DOHH2 (cell line): ENCODE measurements at regions not wholly inside any gene's neighbourhood (a gene's known extent, or its start where the extent isn't known, plus 50 kb on each side); places are given as distances from the start of the nearest gene placed in this dataset.

Experiments used
- H3F3A ChIP-seq: fragments of 200-600 bp; sonication (generic), shearing (Covaris generic); 2 replicates; pipeline ENCODE4 v1.6.0; 2016; ENCODE audit warnings: antibody characterized with exemption, mild to moderate bottlenecking; ENCODE audit not compliant: control insufficient read depth, insufficient read depth
- H3K27ac ChIP-seq: fragments of 200-600 bp; sonication (generic); 2 replicates; pipeline ENCODE4 v1.5.1; 2014; ENCODE audit warnings: low read depth, mild to moderate bottlenecking, low read length, moderate library complexity
- H3K27me3 ChIP-seq: fragments of 200-600 bp; sonication (generic); 2 replicates; pipeline ENCODE4 v1.6.1; 2014; ENCODE audit warnings: mild to moderate bottlenecking, low read length, mixed read lengths; ENCODE audit not compliant: control insufficient read depth
- H3K36me3 ChIP-seq: fragments of 200-600 bp; sonication (generic); 2 replicates; pipeline ENCODE4 v1.6.1; 2014; ENCODE audit warnings: mild to moderate bottlenecking, low read length, moderate library complexity, mixed read lengths; ENCODE audit not compliant: control insufficient read depth
- H3K4me1 ChIP-seq: fragments of 200-600 bp; sonication (generic); 2 replicates; pipeline ENCODE4 v1.6.1; 2014; ENCODE audit warnings: mild to moderate bottlenecking, low read length, mixed read lengths; ENCODE audit not compliant: control insufficient read depth
- H3K4me2 ChIP-seq: fragments of 200-600 bp; sonication (generic); 2 replicates; pipeline ENCODE4 v1.6.0; 2014; ENCODE audit warnings: mild to moderate bottlenecking, low read length, moderate library complexity
- H3K4me3 ChIP-seq: fragments of 200-600 bp; sonication (generic); 2 replicates; pipeline ENCODE4 v1.5.1; 2014; ENCODE audit warnings: mild to moderate bottlenecking, low read length, mixed read lengths
- H3K79me2 ChIP-seq: fragments of 200-600 bp; sonication (generic); 2 replicates; pipeline ENCODE4 v1.6.1; 2014; ENCODE audit warnings: mild to moderate bottlenecking, low read length, mixed read lengths; ENCODE audit not compliant: control insufficient read depth
- H3K9me2 ChIP-seq: fragments of 200-600 bp; sonication (generic); replicated peaks from 2 replicates; pipeline ENCODE4 v1.6.1; 2014; ENCODE audit warnings: mild to moderate bottlenecking, low read length, mixed read lengths; ENCODE audit not compliant: control insufficient read depth
- H3K9me3 ChIP-seq: fragments of 200-600 bp; sonication (generic); 2 replicates; pipeline ENCODE4 v1.6.1; 2014; ENCODE audit warnings: antibody characterized with exemption, low read length, mixed read lengths; ENCODE audit not compliant: control insufficient read depth, insufficient read depth
- H4K20me1 ChIP-seq: fragments of 200-600 bp; sonication (generic); 2 replicates; pipeline ENCODE4 v1.6.0; 2014; ENCODE audit warnings: low read depth, mild to moderate bottlenecking, antibody characterized with exemption, low read length, moderate library complexity; ENCODE audit not compliant: control insufficient read depth, insufficient read depth
- EZH2phosphoT487 ChIP-seq: fragments of 200-600 bp; sonication (generic); IDR thresholded peaks from 2 replicates; pipeline ENCODE4 v1.6.1; 2017; ENCODE audit warnings: borderline replicate concordance, mild to moderate bottlenecking, antibody characterized with exemption, low read length, moderate library complexity, mixed read lengths
- TF ChIP-seq, protein P1 (sequence below): fragments of 200-600 bp; sonication (generic); IDR thresholded peaks from one replicate; pipeline ENCODE4 v1.5.1; 2014; ENCODE audit warnings: antibody characterized with exemption, mild to moderate bottlenecking, low read depth, low read length; ENCODE audit not compliant: poor library complexity, severe bottlenecking

DNA sequence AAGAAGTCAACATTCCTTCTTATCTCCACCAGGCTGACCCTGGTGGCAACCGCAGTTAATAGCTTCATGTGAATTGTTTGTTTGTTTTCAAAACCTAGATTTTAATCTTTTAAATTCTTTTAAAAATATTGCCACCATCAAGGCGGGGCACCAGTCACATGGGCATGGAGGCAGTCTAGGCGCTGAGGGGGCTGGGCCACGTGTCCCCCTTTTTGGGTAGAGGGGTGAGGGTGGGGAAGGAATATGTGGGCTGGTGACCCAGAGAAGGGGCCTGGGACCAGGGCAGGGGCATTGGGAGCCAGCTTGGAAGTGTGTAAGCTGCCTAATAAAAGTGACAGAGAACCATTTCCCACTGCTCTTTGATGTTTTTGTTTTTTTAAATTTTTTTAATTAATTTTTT lies 147.3 kb downstream of the GADD45G start:
- TF ChIP-seq, protein P1, sequence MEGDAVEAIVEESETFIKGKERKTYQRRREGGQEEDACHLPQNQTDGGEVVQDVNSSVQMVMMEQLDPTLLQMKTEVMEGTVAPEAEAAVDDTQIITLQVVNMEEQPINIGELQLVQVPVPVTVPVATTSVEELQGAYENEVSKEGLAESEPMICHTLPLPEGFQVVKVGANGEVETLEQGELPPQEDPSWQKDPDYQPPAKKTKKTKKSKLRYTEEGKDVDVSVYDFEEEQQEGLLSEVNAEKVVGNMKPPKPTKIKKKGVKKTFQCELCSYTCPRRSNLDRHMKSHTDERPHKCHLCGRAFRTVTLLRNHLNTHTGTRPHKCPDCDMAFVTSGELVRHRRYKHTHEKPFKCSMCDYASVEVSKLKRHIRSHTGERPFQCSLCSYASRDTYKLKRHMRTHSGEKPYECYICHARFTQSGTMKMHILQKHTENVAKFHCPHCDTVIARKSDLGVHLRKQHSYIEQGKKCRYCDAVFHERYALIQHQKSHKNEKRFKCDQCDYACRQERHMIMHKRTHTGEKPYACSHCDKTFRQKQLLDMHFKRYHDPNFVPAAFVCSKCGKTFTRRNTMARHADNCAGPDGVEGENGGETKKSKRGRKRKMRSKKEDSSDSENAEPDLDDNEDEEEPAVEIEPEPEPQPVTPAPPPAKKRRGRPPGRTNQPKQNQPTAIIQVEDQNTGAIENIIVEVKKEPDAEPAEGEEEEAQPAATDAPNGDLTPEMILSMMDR = no peak
- no peak for TF ChIP-seq EZH2phosphoT487
- Histone ChIP-seq H3K27me3 (no peaks in the 10 kb centered on the region), H3K4me1 (no peaks in the 10 kb centered on the region)

DNA sequence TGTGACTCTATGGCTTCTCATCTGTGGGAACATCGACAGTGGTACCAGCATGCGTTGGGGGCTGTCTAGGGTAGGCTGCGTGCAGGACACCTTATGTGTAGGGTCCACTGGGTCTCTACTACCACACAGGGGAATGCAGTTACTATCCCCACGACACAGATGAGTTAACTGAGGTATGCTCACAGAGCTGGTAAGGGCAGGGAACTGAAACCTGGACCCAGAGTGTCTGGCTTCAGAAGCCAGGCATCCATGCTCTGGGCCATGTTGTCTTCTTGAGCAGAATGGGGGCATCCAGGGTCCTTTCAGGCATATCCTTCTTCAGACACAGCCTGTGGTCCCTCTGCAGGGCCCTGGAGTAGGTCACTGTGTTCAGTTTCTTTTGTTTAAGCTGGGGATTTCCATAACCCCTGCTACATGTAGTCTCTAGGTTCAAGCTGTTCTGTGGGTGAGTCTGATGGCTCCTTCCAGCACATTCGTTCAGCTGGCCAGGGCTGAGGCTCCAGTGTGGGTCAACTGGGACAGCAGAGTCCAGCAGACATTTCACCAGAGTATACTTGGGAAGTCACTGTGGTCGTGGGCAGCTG lies 148.8 kb downstream of the GADD45G start:
- Histone ChIP-seq H3F3A (no peaks in the 10 kb centered on the region), H3K36me3 (no peaks in the 10 kb centered on the region), H3K9me3 (no peaks in the 10 kb centered on the region), H3K9me2 (no peaks in the 10 kb centered on the region), H3K4me3 (no peak overlapping the region), H3K27ac (no peak overlapping the region), H3K4me1 (no peaks in the 10 kb centered on the region), H3K27me3 (no peaks in the 10 kb centered on the region), H3K4me2 (no peak overlapping the region), H3K79me2 (no peaks in the 10 kb centered on the region), H4K20me1 (no peaks in the 10 kb centered on the region)
- TF ChIP-seq EZH2phosphoT487 = no peak
- TF ChIP-seq, protein P1 = no peak

More for the DNA sequence above, 147.3 kb downstream of the GADD45G start:
- no peaks in the 10 kb centered on the region for H3K9me2 ChIP-seq
- no peak overlapping the region for H3K27ac ChIP-seq
- H3K36me3 ChIP-seq = no peaks in the 10 kb centered on the region
- no peaks in the 10 kb centered on the region for H3K79me2 ChIP-seq
- no peaks in the 10 kb centered on the region for H3F3A ChIP-seq
- H3K9me3 ChIP-seq = no peaks in the 10 kb centered on the region
- H3K4me3 ChIP-seq = no peak overlapping the region
- no peak overlapping the region for H3K4me2 ChIP-seq
- no peaks in the 10 kb centered on the region for H4K20me1 ChIP-seq

DNA sequence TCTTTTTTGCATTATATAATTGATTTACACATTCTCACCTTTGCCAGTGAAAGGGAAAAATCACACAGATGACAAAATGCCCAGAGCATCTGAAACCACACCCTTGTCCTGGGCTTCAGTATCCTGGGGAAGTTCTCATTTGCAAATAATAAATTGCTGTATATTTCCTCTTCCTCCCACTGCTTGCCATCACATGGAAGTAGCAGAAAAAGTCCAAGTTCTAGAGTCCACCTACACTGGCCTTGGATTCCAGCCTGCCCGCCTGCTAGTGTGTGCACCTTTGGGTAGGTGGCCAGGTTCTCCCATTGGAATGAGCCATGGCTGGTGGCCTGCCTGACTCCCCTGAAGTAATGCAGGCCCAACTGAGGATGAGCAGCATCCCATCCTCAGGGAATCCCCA lies 149.4 kb downstream of the GADD45G start:
- Histone ChIP-seq H3K27me3 (no peaks in the 10 kb centered on the region), H3K9me3 (no peaks in the 10 kb centered on the region), H3K4me3 (no peak overlapping the region), H3K36me3 (no peaks in the 10 kb centered on the region), H3K4me2 (no peak overlapping the region), H3K4me1 (no peaks in the 10 kb centered on the region), H4K20me1 (no peaks in the 10 kb centered on the region), H3K9me2 (no peaks in the 10 kb centered on the region), H3K79me2 (no peaks in the 10 kb centered on the region), H3K27ac (no peak overlapping the region), H3F3A (no peaks in the 10 kb centered on the region)
- TF ChIP-seq, protein P1 = no peak
- TF ChIP-seq EZH2phosphoT487 = no peak
